ENCODE measurements at regions not wholly inside any gene's neighbourhood (a gene's known extent, or its start where the extent isn't known, plus 50 kb on each side); places are given as distances from the start of the nearest gene placed in this dataset.

GRCh38 chr10:8246548-8246947 is 192.1 kb downstream of the GATA3 start:
- Histone ChIP-seq H3K36me3 (ENCODE audit: control insufficient read depth in 2 of 2, extremely low read depth in 1 of 2, insufficient read depth in 2 of 2, low read length in 2 of 2) (no peaks in the 10 kb centered on the region), H3K4me2 (ENCODE audit: insufficient read depth, low read length) (no peak overlapping the region), H3K4me3 (replicated peaks in 1 of 3; ENCODE audit: insufficient read depth in 1 of 3, low read depth in 1 of 3, low read length in 3 of 3) (no peak overlapping the region), H3K27me3 (ENCODE audit: control insufficient read depth in 2 of 2, insufficient read depth in 2 of 2, low read length in 2 of 2) (no peaks in the 10 kb centered on the region), H3K9me1 (replicated peaks; ENCODE audit: control insufficient read depth, extremely low read depth, insufficient read depth, low read length) (no peaks in the 10 kb centered on the region), H3K9ac (replicated peaks; ENCODE audit: extremely low read depth, insufficient read depth, low read length) (no peak overlapping the region), H2AFZ (ENCODE audit: low read depth, low read length) (no peak overlapping the region), H3K4me1 (ENCODE audit: control insufficient read depth, extremely low read depth, insufficient read depth, low read length) (no peaks in the 10 kb centered on the region), H3K9me3 (replicated peaks; ENCODE audit: control insufficient read depth, insufficient read depth, low read length) (no peaks in the 10 kb centered on the region), H4K20me1 (replicated peaks; ENCODE audit: control insufficient read depth, extremely low read depth, insufficient read depth, low read length) (no peaks in the 10 kb centered on the region), H3K27ac (ENCODE audit: insufficient read depth, low read depth, low read length) (no peak overlapping the region), H3K79me2 (ENCODE audit: control insufficient read depth, insufficient read depth, low read length) (no peaks in the 10 kb centered on the region)
- TF ChIP-seq POLR2AphosphoS5 (IDR thresholded peaks at IDR 0.05; ENCODE audit: insufficient read depth, low read depth, low read length) (no peak), EZH2 (IDR thresholded peaks at IDR 0.05; ENCODE audit: borderline replicate concordance, low read depth, low read length, severe bottlenecking) (no peak), MAX (IDR thresholded peaks at IDR 0.05; ENCODE audit: insufficient read depth, insufficient read length) (no peak), JUN (IDR thresholded peaks at IDR 0.05; ENCODE audit: borderline replicate concordance, insufficient read depth, insufficient read length, low read depth) (no peak), GATA2 (IDR thresholded peaks at IDR 0.05; ENCODE audit: insufficient read depth, insufficient read length, low read depth, low read length) (no peak), POLR2A (IDR thresholded peaks at IDR 0.05; ENCODE audit: low read depth, low read length) (no peak), MYC (IDR thresholded peaks at IDR 0.05; ENCODE audit: low read depth, low read length) (no peak), FOS (IDR thresholded peaks at IDR 0.05; ENCODE audit: borderline replicate concordance, insufficient read depth, low read length) (no peak), CTCF (IDR thresholded peaks at IDR 0.05; ENCODE audit: extremely low read depth in 1 of 2, insufficient read depth in 1 of 2, low read depth in 1 of 2, low read length in 2 of 2) (no peak)
- CTCF ChIA-PET: no interaction called here
- intact Hi-C loops (cut with micrococcal nuclease) (no loop called here), dilution Hi-C loops (cut with MboI; ENCODE audit: extremely low pct_ligation_motif_present, low sequenced_read_pairs) (no loop called here)
- POLR2A ChIA-PET: no interaction called here
- BruUV-seq (replicated peaks): no TSS peak
- DNase-seq (ENCODE audit: low read depth, low spot score): no peak
- FAIRE-seq: no peak

Measured in endothelial cell of umbilical vein (primary cell).